GM18505 (cell line): ENCODE measurements at regions not wholly inside any gene's neighbourhood (a gene's known extent, or its start where the extent isn't known, plus 50 kb on each side); places are given as distances from the start of the nearest gene placed in this dataset.
"Not testable (repeated sequence)": the region's sequence is repeated elsewhere in the genome, so short reads cannot be mapped to it uniquely, and the experiment has no call there.

ENCODE experiments used
- ATAC-seq: cut with Tn5 transposase; IDR thresholded peaks from one replicate; pipeline ENCODE4 v1.9.1; 2021; ENCODE audit not compliant: unreplicated experiment
- POLR2A ChIP-seq: IDR thresholded peaks from 4 replicates; pipeline ENCODE4 v1.6.1; 2011; ENCODE audit warnings: borderline replicate concordance; ENCODE audit not compliant: insufficient read depth, insufficient read length; ENCODE audit errors: extremely low read depth

DNA sequence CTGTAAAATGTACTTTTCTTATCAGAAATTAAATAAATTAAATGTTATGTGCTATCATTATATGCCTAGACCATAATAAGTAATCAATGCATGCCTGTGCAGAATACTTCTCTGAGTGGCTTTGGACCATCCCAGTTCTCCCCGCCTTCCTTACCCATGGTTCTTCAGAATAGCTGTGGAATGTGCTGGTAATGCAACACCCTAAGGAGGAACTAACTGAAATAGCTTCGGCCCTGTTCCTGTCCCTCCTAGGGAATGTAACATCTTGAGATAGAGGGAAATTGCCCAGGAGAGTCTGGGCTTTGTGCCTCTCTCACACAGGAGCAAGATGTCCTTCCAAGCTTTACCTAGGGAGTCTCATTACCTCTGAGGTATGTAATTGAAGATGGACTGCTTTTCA, 693.6 kb upstream of the HS3ST1 start:
- no peak for ATAC-seq
- TF ChIP-seq POLR2A: no peak

DNA sequence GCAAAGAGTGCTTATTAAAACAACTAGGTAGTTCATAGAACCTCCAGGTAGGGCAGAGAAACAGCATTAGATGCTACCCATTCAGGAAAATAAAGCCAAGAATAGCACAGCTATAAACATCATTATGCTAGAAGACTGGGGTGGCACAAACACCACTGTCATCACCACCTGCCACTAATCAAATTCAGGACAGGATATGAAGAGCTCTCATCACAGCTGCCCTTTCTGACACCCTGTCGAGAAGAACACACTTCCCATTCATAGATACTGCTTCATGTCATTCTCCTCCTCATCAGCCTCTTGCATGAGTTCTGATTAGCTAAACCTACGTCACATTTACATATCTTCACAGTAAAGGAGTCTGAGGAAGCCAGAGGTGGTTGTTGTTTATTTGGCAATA, 692.3 kb upstream of the HS3ST1 start:
- no peak for TF ChIP-seq POLR2A
- no peak for ATAC-seq

DNA sequence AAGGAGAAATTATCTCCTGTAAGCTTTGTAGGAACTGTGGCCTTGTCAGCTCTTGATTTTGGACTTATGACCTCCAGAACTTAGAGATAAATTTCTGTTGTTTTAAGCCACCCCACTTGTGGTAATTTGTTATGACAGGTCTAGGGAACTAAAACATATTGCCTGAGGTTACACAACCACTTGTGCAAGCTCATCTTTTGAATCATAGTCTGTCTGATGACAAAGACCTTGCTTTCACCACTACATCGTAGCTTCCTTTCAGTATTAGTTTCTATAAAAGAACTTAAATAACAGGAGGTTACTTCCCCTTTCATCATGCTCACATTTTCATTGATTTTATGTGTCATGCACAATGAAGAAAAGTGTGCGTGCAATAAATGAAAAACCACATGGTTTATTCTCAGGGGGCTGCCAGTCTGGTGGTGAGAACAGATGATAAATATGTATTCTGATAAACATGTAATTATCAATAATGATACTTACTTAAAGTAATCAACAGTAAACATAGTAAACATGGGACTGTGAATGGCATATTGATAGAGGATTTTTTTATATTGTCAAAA, 690.0 kb upstream of the HS3ST1 start:
- no peak for ATAC-seq
- TF ChIP-seq POLR2A: no peak

DNA sequence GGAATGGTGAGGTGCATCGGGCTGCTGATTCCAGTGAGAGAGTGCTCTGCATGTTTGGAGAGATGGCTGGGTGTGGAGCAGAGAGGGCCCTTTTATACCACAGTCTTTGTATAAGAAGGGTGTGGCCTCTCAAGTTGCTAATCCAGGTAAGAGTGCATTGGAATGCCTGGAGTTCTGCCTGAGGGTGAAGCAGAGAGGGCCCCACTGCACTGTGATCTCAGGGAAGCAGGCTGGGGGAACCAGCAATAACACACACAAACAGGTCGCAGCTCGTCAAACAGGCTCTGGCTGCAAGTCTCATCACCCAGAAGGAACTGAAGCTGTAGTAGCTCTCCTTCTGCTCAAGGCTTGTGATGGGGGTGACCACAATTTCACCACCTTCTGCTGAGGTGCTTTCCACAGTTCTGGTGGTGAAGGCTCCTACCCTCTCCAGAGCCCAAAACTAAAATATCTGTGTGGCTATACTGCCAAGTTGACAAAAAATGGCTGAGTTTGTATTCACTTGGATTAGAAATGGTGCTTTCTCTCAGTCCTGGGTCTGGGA, 687.4 kb upstream of the HS3ST1 start:
- no peak for ATAC-seq
- no peak for TF ChIP-seq POLR2A

DNA sequence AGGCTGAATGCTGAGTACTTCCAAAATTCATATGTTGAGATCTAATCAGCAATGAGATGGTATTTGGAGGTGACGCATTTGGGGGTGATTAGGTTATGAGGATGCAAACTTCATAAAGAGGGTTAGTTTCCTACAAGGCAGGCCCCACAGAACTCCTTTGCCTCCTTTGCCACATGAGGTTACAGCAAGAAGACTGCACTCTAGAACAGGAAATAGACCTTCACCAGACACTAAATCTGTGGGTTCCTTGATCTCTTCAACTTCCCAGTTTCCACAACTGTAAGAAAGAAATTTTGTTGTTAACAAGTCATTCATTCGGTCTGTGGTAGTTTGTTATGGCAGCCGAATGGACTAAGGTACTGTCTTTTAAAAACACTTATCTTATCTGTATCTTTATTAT, 681.9 kb upstream of the HS3ST1 start:
- ATAC-seq: no peak
- TF ChIP-seq POLR2A: no peak

DNA sequence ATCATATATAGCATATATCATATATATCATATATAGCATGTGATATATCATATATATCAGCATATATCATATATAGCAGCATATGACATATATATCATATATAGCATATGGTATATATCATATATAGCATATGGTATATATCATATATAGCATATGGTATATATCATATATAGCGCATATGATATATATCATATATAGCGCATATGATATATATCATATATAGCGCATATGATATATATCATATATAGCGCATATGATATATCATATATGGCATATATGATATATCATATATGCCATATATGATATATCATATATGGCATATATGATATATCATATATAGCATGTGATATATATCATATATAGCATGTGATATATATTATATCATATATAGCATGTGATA, 680.4 kb upstream of the HS3ST1 start:
- not testable (repeated sequence) for ATAC-seq

DNA sequence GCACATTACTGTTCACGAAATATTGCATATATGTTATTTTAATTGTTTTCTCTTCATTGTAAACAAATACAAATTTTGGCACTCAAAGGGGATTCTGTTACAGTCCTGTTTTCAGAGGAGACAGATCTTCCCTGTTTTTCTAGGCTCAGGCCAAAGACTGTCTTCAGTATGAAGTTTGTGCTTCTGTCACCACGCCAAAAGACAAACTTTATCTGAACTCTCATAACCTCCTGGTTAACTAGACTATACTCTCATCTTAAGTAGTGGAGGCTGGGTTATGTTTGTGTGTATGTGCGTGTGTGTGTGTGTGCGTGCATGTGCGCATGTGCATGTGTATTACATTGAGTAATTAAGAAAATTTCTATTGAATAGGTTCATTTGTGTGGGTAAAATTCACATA, 676.8 kb upstream of the HS3ST1 start:
- ATAC-seq: no peak
- TF ChIP-seq POLR2A: no peak

DNA sequence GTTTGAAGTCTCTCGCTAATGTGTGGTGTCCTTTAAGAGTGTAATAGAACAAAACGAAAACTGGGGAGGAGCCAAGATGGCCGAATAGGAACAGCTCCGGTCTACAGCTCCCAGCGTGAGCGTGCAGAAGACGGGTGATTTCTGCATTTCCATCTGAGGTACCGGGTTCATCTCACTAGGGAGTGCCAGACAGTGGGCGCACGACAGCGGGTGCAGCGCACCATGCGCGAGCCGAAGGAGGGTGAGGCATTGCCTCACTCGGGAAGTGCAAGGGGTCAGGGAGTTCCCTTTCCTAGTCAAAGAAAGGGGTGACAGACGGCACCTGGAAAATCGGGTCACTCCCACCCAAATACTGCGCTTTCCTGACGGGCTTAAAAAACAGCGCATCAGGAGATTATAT, 661.2 kb upstream of the HS3ST1 start:
- ATAC-seq: not testable (repeated sequence)

DNA sequence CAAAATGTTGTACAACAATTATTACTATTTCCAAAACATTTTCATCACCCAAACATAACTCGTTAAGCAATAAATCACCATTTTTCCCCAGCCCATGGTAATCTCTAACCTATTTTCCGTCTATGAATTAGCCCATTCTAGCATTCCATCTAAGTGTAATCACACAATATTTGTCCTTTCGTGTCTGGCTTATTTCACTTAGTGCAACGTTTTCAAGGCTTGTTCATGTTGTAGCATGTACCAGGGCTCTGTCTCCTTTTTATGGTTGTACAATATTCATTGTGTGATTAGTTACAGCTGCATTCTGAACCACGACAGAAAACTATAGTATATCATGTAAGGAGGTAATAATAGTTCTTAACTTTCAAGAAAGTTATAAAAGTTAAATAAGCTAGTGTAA, 656.0 kb upstream of the HS3ST1 start:
- no peak for TF ChIP-seq POLR2A
- no peak for ATAC-seq

DNA sequence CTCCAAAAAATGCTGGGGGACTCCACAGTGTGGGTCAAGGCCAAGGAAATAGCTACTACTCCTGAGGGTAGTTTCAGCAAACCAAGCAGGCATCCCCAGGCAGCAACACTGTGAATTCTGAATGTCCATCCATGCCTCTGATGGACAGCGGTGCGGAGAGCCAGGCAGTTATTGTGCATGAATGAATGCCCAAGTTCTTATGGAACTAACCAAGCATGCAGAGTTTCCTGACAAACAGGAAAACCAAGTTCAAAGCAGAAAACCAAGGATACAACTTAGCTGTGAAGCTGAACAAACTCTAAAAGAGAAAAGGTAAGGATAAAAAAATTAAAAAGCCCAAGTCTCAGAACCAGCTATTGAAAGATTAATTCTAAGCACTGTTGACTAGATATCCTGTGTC, 642.6 kb upstream of the HS3ST1 start:
- no peak for ATAC-seq
- TF ChIP-seq POLR2A: no peak

DNA sequence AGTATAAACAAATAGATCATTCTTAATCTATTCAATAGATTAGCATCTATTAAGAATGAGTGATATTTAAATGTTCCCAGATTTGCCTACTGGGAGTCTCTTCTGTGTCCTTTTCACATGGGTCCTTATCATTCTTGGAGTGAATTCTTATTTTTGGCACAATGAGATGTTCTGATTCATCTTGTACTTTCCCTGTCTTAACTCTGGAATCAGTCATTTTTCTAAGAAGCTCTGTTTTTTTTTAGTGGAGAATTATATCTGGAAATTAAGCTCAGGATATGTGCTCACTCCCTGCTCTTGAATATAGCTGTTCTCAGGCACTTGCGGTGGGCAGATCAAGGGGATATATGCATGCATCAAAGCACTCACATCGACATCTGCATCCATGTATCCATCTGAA, 625.3 kb upstream of the HS3ST1 start:
- no peak for ATAC-seq
- no peak for TF ChIP-seq POLR2A

DNA sequence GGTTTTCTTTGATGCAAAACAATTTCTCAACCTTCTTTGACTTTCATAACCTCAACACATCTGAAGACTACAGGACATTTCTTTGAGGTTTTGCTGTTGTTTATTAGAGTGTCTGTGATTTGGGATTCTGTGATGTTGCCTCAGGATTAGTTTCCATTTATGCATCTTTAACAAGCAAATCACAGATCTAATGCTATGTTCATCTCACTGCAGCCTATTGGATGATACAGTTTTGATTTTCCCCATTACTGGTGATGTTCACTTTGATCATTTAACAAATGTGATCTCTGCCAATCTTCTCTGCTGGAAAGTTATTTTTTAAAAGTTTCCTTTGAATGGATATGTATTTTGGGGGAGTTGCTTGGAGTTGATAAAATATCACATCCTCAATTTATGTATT, 624.9 kb upstream of the HS3ST1 start:
- no peak for TF ChIP-seq POLR2A
- ATAC-seq: no peak

DNA sequence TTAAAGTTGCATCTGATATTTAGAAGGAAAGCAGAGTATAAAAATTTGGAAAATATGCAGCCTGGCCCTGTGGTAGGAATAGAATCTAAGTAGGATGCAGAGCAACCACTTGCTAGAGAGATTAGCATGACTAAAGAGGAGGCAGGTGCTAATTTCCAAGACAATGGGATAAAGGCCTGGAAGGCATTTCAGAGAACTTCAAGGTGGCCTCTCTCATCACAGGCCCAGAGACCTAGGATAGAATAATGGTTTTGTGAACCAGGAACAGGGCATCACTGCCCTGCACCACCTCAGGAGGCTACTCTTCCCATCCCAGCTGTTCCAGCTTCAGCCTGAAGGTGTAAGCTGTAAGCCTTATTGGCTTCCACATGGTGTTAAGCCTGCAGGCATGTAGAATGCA, 621.7 kb upstream of the HS3ST1 start:
- no peak for TF ChIP-seq POLR2A
- no peak for ATAC-seq

DNA sequence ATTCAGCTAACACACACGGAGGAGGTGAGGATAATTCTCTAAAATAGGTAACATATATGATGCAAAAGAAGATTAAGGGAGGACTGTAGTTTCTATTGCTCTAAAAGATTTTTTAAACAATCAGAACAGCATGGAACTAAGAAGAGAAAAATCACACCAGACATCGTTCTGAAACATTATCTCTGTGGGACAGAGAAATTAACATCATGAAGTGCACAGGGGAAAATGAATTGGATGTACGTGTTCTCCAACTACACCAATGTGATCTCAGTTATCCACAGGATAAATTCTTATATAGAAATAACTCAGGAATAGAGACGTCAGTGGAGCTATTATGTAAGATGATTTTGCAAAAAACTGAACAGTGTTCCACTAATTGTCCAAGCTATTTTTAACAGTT, 614.1 kb upstream of the HS3ST1 start:
- no peak for ATAC-seq
- TF ChIP-seq POLR2A: no peak

DNA sequence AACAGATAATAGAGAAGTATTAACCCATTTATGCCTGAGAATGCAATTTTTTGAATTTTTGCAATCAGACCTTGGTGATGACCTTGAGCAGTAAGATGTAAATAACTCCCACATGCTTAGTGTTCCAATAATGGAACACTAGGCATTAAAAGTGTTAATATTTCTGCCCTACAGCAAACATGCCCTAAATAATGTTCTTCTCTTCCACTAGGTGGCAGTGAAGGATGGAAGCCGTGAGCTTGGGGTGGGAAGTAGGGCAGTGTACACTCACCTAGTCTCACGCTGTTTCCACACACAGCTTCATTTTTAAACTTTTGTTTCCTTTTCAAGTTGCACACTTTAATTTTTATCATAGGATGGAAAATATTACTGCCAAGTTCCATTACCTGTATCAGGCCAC, 613.1 kb upstream of the HS3ST1 start:
- TF ChIP-seq POLR2A: no peak
- ATAC-seq: no peak
